Common myeloid progenitor, CD34-positive (primary cell): ENCODE measurements at regions not wholly inside any gene's neighbourhood (a gene's known extent, or its start where the extent isn't known, plus 50 kb on each side); places are given as distances from the start of the nearest gene placed in this dataset.

Source experiments
- CTCF ChIA-PET: fragments of 350-600 bp; sonication (Branson Sonifier 250); formaldehyde crosslinking; loops from one replicate; lab custom pipeline; 2021; ENCODE audit warnings: antibody characterized with exemption; lab: Charles Lee
- POLR2A ChIA-PET: fragments of 350-600 bp; sonication (Branson Sonifier 250); formaldehyde crosslinking; loops from one replicate; lab custom pipeline; 2021; ENCODE audit warnings: antibody characterized with exemption; lab: Charles Lee
- DNase-seq, 3 donors: peaks; one replicate each; pipeline versions ENCODE4 v3.0.0 to v3.0.0-alpha.2; 2013
- H3K27ac ChIP-seq, 2 experiments: 1 replicate in 1 of 2; 2 replicates in 1 of 2; pipeline ENCODE4 v1.7.0; 2013; ENCODE audit warnings: inconsistent platforms in 2 of 2, low read length in 2 of 2, mild to moderate bottlenecking in 2 of 2, low read depth in 1 of 2, moderate library complexity in 1 of 2; ENCODE audit not compliant: severe bottlenecking in 2 of 2, insufficient read depth in 1 of 2, poor library complexity in 1 of 2
- H3K27me3 ChIP-seq, 5 experiments: replicated peaks in 2 of 5; 1 replicate in 3 of 5; 2 replicates in 2 of 5; pipeline versions ENCODE4 v1.6.1 to v1.7.0; 2013; ENCODE audit warnings: low read length in 4 of 5, mild to moderate bottlenecking in 2 of 5, moderate library complexity in 2 of 5, inconsistent platforms in 1 of 5; ENCODE audit not compliant: insufficient read depth in 5 of 5, control insufficient read depth in 4 of 5
- H3K36me3 ChIP-seq, 4 experiments: 1 replicate in 2 of 4; 2 replicates in 2 of 4; pipeline versions ENCODE4 v1.6.1 to v1.7.0; 2013; ENCODE audit warnings: low read length in 3 of 4, control low read depth in 1 of 4, mild to moderate bottlenecking in 1 of 4; ENCODE audit not compliant: control insufficient read depth in 4 of 4, insufficient read depth in 4 of 4
- H3K4me1 ChIP-seq, 4 experiments: 1 replicate in 3 of 4; 2 replicates in 1 of 4; pipeline versions ENCODE4 v1.6.1 to v1.7.1; 2013; ENCODE audit warnings: low read length in 3 of 4, mild to moderate bottlenecking in 3 of 4, control low read depth in 1 of 4, inconsistent platforms in 1 of 4, moderate library complexity in 1 of 4; ENCODE audit not compliant: control insufficient read depth in 4 of 4, insufficient read depth in 4 of 4; ENCODE audit errors: control extremely low read depth in 1 of 4
- H3K4me3 ChIP-seq, 7 experiments: 1 replicate in 4 of 7; 2 replicates in 3 of 7; pipeline versions ENCODE4 v1.5.1 to v1.7.0; 2013; ENCODE audit warnings: mild to moderate bottlenecking in 7 of 7, low read length in 6 of 7, moderate library complexity in 6 of 7, inconsistent platforms in 2 of 7, low read depth in 2 of 7, control low read depth in 1 of 7; ENCODE audit not compliant: insufficient read depth in 4 of 7, control insufficient read depth in 1 of 7; ENCODE audit errors: extremely low read depth in 1 of 7
- H3K9me3 ChIP-seq, 5 experiments: 1 replicate in 4 of 5; 2 replicates in 1 of 5; pipeline versions ENCODE4 v1.6.1 to v1.7.1; 2013; ENCODE audit warnings: low read length in 4 of 5, mild to moderate bottlenecking in 2 of 5, inconsistent platforms in 1 of 5, low read depth in 1 of 5, moderate library complexity in 1 of 5; ENCODE audit not compliant: control insufficient read depth in 4 of 5, insufficient read depth in 2 of 5; ENCODE audit errors: control extremely low read depth in 1 of 5
- WGBS: methylation state at CpG from one replicate; pipeline ENCODE4 v1.1.5; 2013; ENCODE audit not compliant: insufficient coverage; 5-methylcytosine and 5-hydroxymethylcytosine counted together

GRCh38 chr4:110292994-110293744, 94.8 kb upstream of the ELOVL6 start:
- Histone ChIP-seq H3K36me3 (no peaks in the 10 kb centered on the region), H3K4me1 (no peaks in the 10 kb centered on the region), H3K4me3 (no peak overlapping the region), H3K27me3 (peaks cover 0 to 5% (median 0%) of the 10 kb centered on the region in 5 experiments), H3K9me3 (no peaks in the 10 kb centered on the region), H3K27ac (no peak overlapping the region)
- DNase-seq, result no peak
- POLR2A ChIA-PET, result no interaction called here
- WGBS, result 96% methylated on average over 22 of the region's 23 CpGs
- CTCF ChIA-PET, result no interaction called here

GRCh38 chr4:110290511-110290910, 92.1 kb upstream of the ELOVL6 start:
- CTCF ChIA-PET, result no interaction called here
- 100% methylated on average over 1 of the region's 1 CpG for WGBS
- POLR2A ChIA-PET, result no interaction called here

GRCh38 chr4:110289601-110290100, 91.2 kb upstream of the ELOVL6 start:
- Histone ChIP-seq H3K4me3 (no peak overlapping the region), H3K27me3 (no peaks in the 10 kb centered on the region), H3K36me3 (no peaks in the 10 kb centered on the region), H3K27ac (no peak overlapping the region), H3K9me3 (no peaks in the 10 kb centered on the region), H3K4me1 (no peaks in the 10 kb centered on the region)
- POLR2A ChIA-PET, result no interaction called here
- CTCF ChIA-PET, result interaction anchor here (1.2 to 1.7 kb wide), 2 partner anchors 8 to 15 kb away, joined by 3 read pairs; no protein-coding TSS in a partner anchor
- WGBS, result 95% methylated on average over 2 of the region's 2 CpGs
- DNase-seq, result peak in 1 of 3 donors; percentile 4

More at GRCh38 chr4:110290511-110290910, 92.1 kb upstream of the ELOVL6 start:
- no peaks in the 10 kb centered on the region for H3K36me3 ChIP-seq
- H3K9me3 ChIP-seq, result no peaks in the 10 kb centered on the region
- DNase-seq, result no peak
- no peaks in the 10 kb centered on the region for H3K27me3 ChIP-seq
- no peaks in the 10 kb centered on the region for H3K4me1 ChIP-seq
- H3K27ac ChIP-seq, result no peak overlapping the region
- no peak overlapping the region for H3K4me3 ChIP-seq

- H3K27ac ChIP-seq, result no peak overlapping the region
- no peaks in the 10 kb centered on the region for H3K27me3 ChIP-seq
- ChIA-PET CTCF (no interaction called here), POLR2A (no interaction called here)
- H3K4me1 ChIP-seq, result no peaks in the 10 kb centered on the region
- H3K4me3 ChIP-seq, result no peak overlapping the region
- WGBS, result no CpG with 5 or more reads among the region's 2 CpGs
- no peaks in the 10 kb centered on the region for H3K36me3 ChIP-seq
- DNase-seq, result no peak
- no peaks in the 10 kb centered on the region for H3K9me3 ChIP-seq
These were observed 88.7 kb upstream of the ELOVL6 start for GRCh38 chr4:110287130-110287529.

GRCh38 chr4:110278127-110278526, 79.7 kb upstream of the ELOVL6 start:
- 94% methylated on average over 2 of the region's 2 CpGs for WGBS
- no peak overlapping the region for H3K27ac ChIP-seq
- DNase-seq, result no peak
- H3K4me1 ChIP-seq, result no peaks in the 10 kb centered on the region
- ChIA-PET CTCF (no interaction called here), POLR2A (no interaction called here)
- no peaks in the 10 kb centered on the region for H3K27me3 ChIP-seq
- H3K9me3 ChIP-seq, result no peaks in the 10 kb centered on the region
- no peak overlapping the region for H3K4me3 ChIP-seq
- H3K36me3 ChIP-seq, result no peaks in the 10 kb centered on the region

- DNase-seq, result no peak
- ChIA-PET POLR2A (no interaction called here), CTCF (interaction anchor here (0.8 to 1.5 kb wide), 3 partner anchors 9 to 271 kb away, joined by 3 read pairs; no protein-coding TSS in a partner anchor)
- Histone ChIP-seq H3K4me3 (no peak overlapping the region), H3K27ac (no peak overlapping the region), H3K4me1 (no peaks in the 10 kb centered on the region), H3K27me3 (no peaks in the 10 kb centered on the region), H3K9me3 (no peaks in the 10 kb centered on the region), H3K36me3 (no peaks in the 10 kb centered on the region)
These were observed 77.5 kb upstream of the ELOVL6 start for GRCh38 chr4:110275871-110276270.

- ChIA-PET CTCF (no interaction called here), POLR2A (no interaction called here)
- Histone ChIP-seq H3K9me3 (no peaks in the 10 kb centered on the region), H3K36me3 (no peaks in the 10 kb centered on the region), H3K27me3 (no peaks in the 10 kb centered on the region), H3K4me3 (no peak overlapping the region), H3K4me1 (no peaks in the 10 kb centered on the region), H3K27ac (no peak overlapping the region)
- no peak for DNase-seq
- WGBS, result 92% methylated on average over 4 of the region's 4 CpGs
These were observed 73.6 kb upstream of the ELOVL6 start for GRCh38 chr4:110271986-110272385.
